ENCODE measurements at regions not wholly inside any gene's neighbourhood (a gene's known extent, or its start where the extent isn't known, plus 50 kb on each side); places are given as distances from the start of the nearest gene placed in this dataset.

DNA sequence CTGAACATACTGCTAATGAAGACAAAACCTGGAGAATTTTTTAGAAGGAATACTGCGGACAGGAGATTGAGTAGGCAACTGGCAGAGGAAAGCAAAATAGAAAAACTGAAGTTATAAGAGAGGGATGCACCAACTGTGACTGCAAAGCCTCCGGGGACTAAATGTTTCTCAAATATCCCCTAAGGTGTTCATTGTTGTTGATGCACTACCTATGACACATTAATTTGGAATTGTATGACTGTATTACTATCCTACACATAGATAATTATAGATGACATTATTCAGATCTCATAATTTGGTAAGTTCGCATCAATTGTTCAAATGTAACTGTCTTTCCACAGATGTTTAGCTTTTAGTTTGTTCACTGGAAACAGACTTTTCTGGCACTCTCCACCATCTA, 341.1 kb downstream of the MMUT start:
- RAD21 ChIA-PET (ENCODE audit: low non-redundant PET in 1 of 2, low total read pairs in 2 of 2, uncharacterized antibody in 2 of 2, unreplicated experiment in 2 of 2): no interaction called here
- no peak overlapping the region for H3K27ac ChIP-seq (ENCODE audit: low read depth, low read length)
- no peaks in the 10 kb centered on the region for H3K4me1 ChIP-seq (ENCODE audit: control insufficient read depth in 1 of 2, insufficient read depth in 2 of 2, low read length in 2 of 2)
- intact Hi-C loops (cut with micrococcal nuclease): no loop called here
- no peak overlapping the region for H3K4me2 ChIP-seq (ENCODE audit: low read length)
- H3K9ac ChIP-seq (ENCODE audit: low read length): no peak overlapping the region
- no peak for DNase-seq (ENCODE audit: low read depth, low spot score)
- POLR2A ChIA-PET: no interaction called here
- no peaks in the 10 kb centered on the region for H3K36me3 ChIP-seq (ENCODE audit: control insufficient read depth in 1 of 2, insufficient read depth in 2 of 2, low read length in 2 of 2)
- no peaks in the 10 kb centered on the region for H4K20me1 ChIP-seq (ENCODE audit: insufficient read depth)
- H3K27me3 ChIP-seq (ENCODE audit: insufficient read depth, low read length): no peaks in the 10 kb centered on the region
- H3K79me2 ChIP-seq (ENCODE audit: insufficient read depth, low read length): no peaks in the 10 kb centered on the region
- H2AFZ ChIP-seq (ENCODE audit: low read depth, low read length, poor library complexity, severe bottlenecking): no peak overlapping the region
- no peaks in the 10 kb centered on the region for H3K9me2 ChIP-seq (ENCODE audit: insufficient read depth)
- ATAC-seq: no peak
- no peak overlapping the region for H3K4me3 ChIP-seq (replicated peaks in 1 of 2; ENCODE audit: low read depth in 1 of 2, low read length in 2 of 2)
- BruUV-seq (replicated peaks): no TSS peak
- CTCF ChIA-PET: no interaction called here
- TF ChIP-seq MAX (IDR thresholded peaks at IDR 0.05): no peak
- TF ChIP-seq JUND (IDR thresholded peaks at IDR 0.05): no peak
- H3K9me3 ChIP-seq (ENCODE audit: control insufficient read depth in 1 of 2, insufficient read depth in 1 of 2, low read depth in 1 of 2, low read length in 2 of 2): no peaks in the 10 kb centered on the region

- no TSS peak for BruUV-seq (replicated peaks)
- Histone ChIP-seq H3K9me3 (ENCODE audit: control insufficient read depth in 1 of 2, insufficient read depth in 1 of 2, low read depth in 1 of 2, low read length in 2 of 2) (no peaks in the 10 kb centered on the region), H3K4me3 (replicated peaks in 1 of 2; ENCODE audit: low read depth in 1 of 2, low read length in 2 of 2) (no peak overlapping the region), H3K27me3 (ENCODE audit: insufficient read depth, low read length) (no peaks in the 10 kb centered on the region), H3K9me2 (ENCODE audit: insufficient read depth) (no peaks in the 10 kb centered on the region), H2AFZ (ENCODE audit: low read depth, low read length, poor library complexity, severe bottlenecking) (no peak overlapping the region), H3K36me3 (ENCODE audit: control insufficient read depth in 1 of 2, insufficient read depth in 2 of 2, low read length in 2 of 2) (no peaks in the 10 kb centered on the region), H3K79me2 (ENCODE audit: insufficient read depth, low read length) (no peaks in the 10 kb centered on the region), H3K9ac (ENCODE audit: low read length) (no peak overlapping the region), H4K20me1 (ENCODE audit: insufficient read depth) (no peaks in the 10 kb centered on the region), H3K4me2 (ENCODE audit: low read length) (no peak overlapping the region), H3K27ac (ENCODE audit: low read depth, low read length) (no peak overlapping the region), H3K4me1 (ENCODE audit: control insufficient read depth in 1 of 2, insufficient read depth in 2 of 2, low read length in 2 of 2) (no peaks in the 10 kb centered on the region)
- ChIA-PET POLR2A (no interaction called here), RAD21 (ENCODE audit: low non-redundant PET in 1 of 2, low total read pairs in 2 of 2, uncharacterized antibody in 2 of 2, unreplicated experiment in 2 of 2) (no interaction called here), CTCF (no interaction called here)
- intact Hi-C loops (cut with micrococcal nuclease): no loop called here
- ATAC-seq (no peak), DNase-seq (ENCODE audit: low read depth, low spot score) (no peak)
- TF ChIP-seq SRF (IDR thresholded peaks at IDR 0.05; ENCODE audit: low read depth) (no peak), YY1 (IDR thresholded peaks at IDR 0.05; ENCODE audit: extremely low read depth, insufficient replicate concordance, low read depth, low read length) (no peak), ELF1 (IDR thresholded peaks at IDR 0.05; ENCODE audit: borderline replicate concordance, low read depth) (no peak), SP1 (IDR thresholded peaks at IDR 0.05; ENCODE audit: low read depth) (no peak), ATF3 (IDR thresholded peaks at IDR 0.05) (no peak), CBX3 (IDR thresholded peaks at IDR 0.05; ENCODE audit: low read depth) (no peak), MAX (IDR thresholded peaks at IDR 0.05) (no peak), SIN3A (IDR thresholded peaks at IDR 0.05; ENCODE audit: low read depth) (no peak), CEBPB (IDR thresholded peaks at IDR 0.05; ENCODE audit: low read depth) (no peak), ZNF274 (IDR thresholded peaks at IDR 0.05; ENCODE audit: low read depth, low read length) (no peak), RAD21 (IDR thresholded peaks at IDR 0.05; ENCODE audit: low read depth) (no peak), FOSL1 (IDR thresholded peaks at IDR 0.05; ENCODE audit: low read depth) (no peak), JUND (IDR thresholded peaks at IDR 0.05) (no peak), TCF7L2 (IDR thresholded peaks at IDR 0.05; ENCODE audit: borderline replicate concordance, extremely low read depth, insufficient read depth, insufficient read length) (no peak), EGR1 (IDR thresholded peaks at IDR 0.05; ENCODE audit: low read depth) (no peak)
- TF ChIP-seq, protein P1, sequence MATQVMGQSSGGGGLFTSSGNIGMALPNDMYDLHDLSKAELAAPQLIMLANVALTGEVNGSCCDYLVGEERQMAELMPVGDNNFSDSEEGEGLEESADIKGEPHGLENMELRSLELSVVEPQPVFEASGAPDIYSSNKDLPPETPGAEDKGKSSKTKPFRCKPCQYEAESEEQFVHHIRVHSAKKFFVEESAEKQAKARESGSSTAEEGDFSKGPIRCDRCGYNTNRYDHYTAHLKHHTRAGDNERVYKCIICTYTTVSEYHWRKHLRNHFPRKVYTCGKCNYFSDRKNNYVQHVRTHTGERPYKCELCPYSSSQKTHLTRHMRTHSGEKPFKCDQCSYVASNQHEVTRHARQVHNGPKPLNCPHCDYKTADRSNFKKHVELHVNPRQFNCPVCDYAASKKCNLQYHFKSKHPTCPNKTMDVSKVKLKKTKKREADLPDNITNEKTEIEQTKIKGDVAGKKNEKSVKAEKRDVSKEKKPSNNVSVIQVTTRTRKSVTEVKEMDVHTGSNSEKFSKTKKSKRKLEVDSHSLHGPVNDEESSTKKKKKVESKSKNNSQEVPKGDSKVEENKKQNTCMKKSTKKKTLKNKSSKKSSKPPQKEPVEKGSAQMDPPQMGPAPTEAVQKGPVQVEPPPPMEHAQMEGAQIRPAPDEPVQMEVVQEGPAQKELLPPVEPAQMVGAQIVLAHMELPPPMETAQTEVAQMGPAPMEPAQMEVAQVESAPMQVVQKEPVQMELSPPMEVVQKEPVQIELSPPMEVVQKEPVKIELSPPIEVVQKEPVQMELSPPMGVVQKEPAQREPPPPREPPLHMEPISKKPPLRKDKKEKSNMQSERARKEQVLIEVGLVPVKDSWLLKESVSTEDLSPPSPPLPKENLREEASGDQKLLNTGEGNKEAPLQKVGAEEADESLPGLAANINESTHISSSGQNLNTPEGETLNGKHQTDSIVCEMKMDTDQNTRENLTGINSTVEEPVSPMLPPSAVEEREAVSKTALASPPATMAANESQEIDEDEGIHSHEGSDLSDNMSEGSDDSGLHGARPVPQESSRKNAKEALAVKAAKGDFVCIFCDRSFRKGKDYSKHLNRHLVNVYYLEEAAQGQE (IDR thresholded peaks at IDR 0.05; ENCODE audit: low read depth): no peak
These were observed 344.6 kb downstream of the MMUT start for GRCh38 chr6:49118478-49118877.
